ENCODE measurements at regions not wholly inside any gene's neighbourhood (a gene's known extent, or its start where the extent isn't known, plus 50 kb on each side); places are given as distances from the start of the nearest gene placed in this dataset.

GRCh38 chr2:60079562-60079961 lies 473.9 kb downstream of the BCL11A start:
- no peaks in the 10 kb centered on the region for H3K9me3 Mint-ChIP-seq (ENCODE audit: insufficient read depth)
- H3K27me3 Mint-ChIP-seq, result no peaks in the 10 kb centered on the region
- H3K27me3 ChIP-seq (replicated peaks in 1 of 4; ENCODE audit: control extremely low read depth in 1 of 4, control insufficient read depth in 3 of 4, insufficient read depth in 4 of 4, low read length in 3 of 4), result no peaks in the 10 kb centered on the region
- CTCF ChIA-PET, result interaction anchor here (0.6 kb wide), 1 partner anchor 38 kb away, joined by 3 read pairs; no protein-coding TSS in a partner anchor
- 95% methylated on average over 2 of the region's 2 CpGs for WGBS (ENCODE audit: insufficient coverage)
- no peak overlapping the region for H3K27ac ChIP-seq (ENCODE audit: low read length in 2 of 2)
- H3K27ac Mint-ChIP-seq, result no peak overlapping the region
- no peak overlapping the region for H3K4me3 ChIP-seq (ENCODE audit: control extremely low read depth in 1 of 5, extremely low read depth in 1 of 5, insufficient read depth in 1 of 5, low read depth in 2 of 5, low read length in 4 of 5)
- ATAC-seq (ENCODE audit: low read depth) (no peak), DNase-seq (no peak)
- peaks cover 3% of the 10 kb centered on the region for H3K4me1 Mint-ChIP-seq
- H3K36me3 ChIP-seq (replicated peaks in 1 of 2; ENCODE audit: control extremely low read depth in 1 of 2, control insufficient read depth in 1 of 2, extremely low read depth in 1 of 2, insufficient read depth in 2 of 2, low read length in 1 of 2), result no peaks in the 10 kb centered on the region
- no peak overlapping the region for H3K4me3 Mint-ChIP-seq
- no peaks in the 10 kb centered on the region for H4K20me1 ChIP-seq (ENCODE audit: control insufficient read depth, insufficient read depth, low read length, poor library complexity, severe bottlenecking)
- intact Hi-C loops (cut with micrococcal nuclease), result no loop called here
- no peaks in the 10 kb centered on the region for H3K79me2 ChIP-seq (ENCODE audit: control insufficient read depth, insufficient read depth, low read length)
- peaks cover 0 to 3% (median 0%) of the 10 kb centered on the region in 3 donors for H3K9me3 ChIP-seq (ENCODE audit: control extremely low read depth in 1 of 3, control insufficient read depth in 2 of 3, insufficient read depth in 1 of 3, low read length in 2 of 3)
- no peak overlapping the region for H2AFZ ChIP-seq (ENCODE audit: insufficient read depth, low read depth, low read length, poor library complexity, severe bottlenecking)
- TF ChIP-seq EZH2 (IDR thresholded peaks at IDR 0.05; ENCODE audit: borderline replicate concordance, insufficient read depth, low read depth, low read length, poor library complexity, severe bottlenecking) (no peak), CTCF (IDR thresholded peaks at IDR 0.05) (no peak)
- no peak overlapping the region for H3K9ac ChIP-seq (ENCODE audit: low read length)
- no peak overlapping the region for H3K4me2 ChIP-seq (replicated peaks; ENCODE audit: low read depth, low read length, poor library complexity, severe bottlenecking)
- H3K4me1 ChIP-seq (ENCODE audit: control insufficient read depth in 2 of 2, insufficient read depth in 2 of 2, low read length in 2 of 2), result no peaks in the 10 kb centered on the region
- POLR2A ChIA-PET, result no interaction called here

DNA sequence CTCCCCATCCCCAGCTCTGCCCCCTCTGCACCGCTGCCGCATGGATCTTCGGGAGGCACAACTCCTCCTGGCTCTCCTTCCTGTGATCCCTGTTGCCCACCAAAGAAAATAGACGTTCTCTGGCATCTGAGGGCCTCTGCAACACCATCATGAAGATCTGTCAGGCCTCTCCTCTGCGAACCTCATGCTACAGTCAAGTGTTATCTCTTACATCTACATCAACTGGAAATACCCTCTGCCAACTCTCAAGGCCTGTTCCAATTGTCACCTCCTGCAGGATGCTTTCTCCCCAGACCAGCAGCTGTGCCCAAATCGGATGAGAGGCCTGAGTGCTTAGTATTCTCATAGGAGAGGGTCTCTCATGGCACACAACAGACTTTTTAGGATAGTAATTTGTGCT lies 478.4 kb downstream of the BCL11A start:
- no peaks in the 10 kb centered on the region for H4K20me1 ChIP-seq (ENCODE audit: control insufficient read depth, insufficient read depth, low read length, poor library complexity, severe bottlenecking)
- no peaks in the 10 kb centered on the region for H3K79me2 ChIP-seq (ENCODE audit: control insufficient read depth, insufficient read depth, low read length)
- no peaks in the 10 kb centered on the region for H3K27me3 ChIP-seq (replicated peaks in 1 of 4; ENCODE audit: control extremely low read depth in 1 of 4, control insufficient read depth in 3 of 4, insufficient read depth in 4 of 4, low read length in 3 of 4)
- intact Hi-C loops (cut with micrococcal nuclease), result no loop called here
- no peak overlapping the region for H2AFZ ChIP-seq (ENCODE audit: insufficient read depth, low read depth, low read length, poor library complexity, severe bottlenecking)
- Mint-ChIP-seq H3K9me3 (ENCODE audit: insufficient read depth) (no peaks in the 10 kb centered on the region), H3K4me3 (no peak overlapping the region), H3K27me3 (no peaks in the 10 kb centered on the region), H3K27ac (no peak overlapping the region), H3K4me1 (no peaks in the 10 kb centered on the region)
- no peak overlapping the region for H3K4me2 ChIP-seq (replicated peaks; ENCODE audit: low read depth, low read length, poor library complexity, severe bottlenecking)
- no peak for TF ChIP-seq EZH2 (IDR thresholded peaks at IDR 0.05; ENCODE audit: borderline replicate concordance, insufficient read depth, low read depth, low read length, poor library complexity, severe bottlenecking)
- no peak for TF ChIP-seq CTCF (IDR thresholded peaks at IDR 0.05)
- DNase-seq, result no peak
- WGBS (ENCODE audit: insufficient coverage), result 96% methylated on average over 5 of the region's 6 CpGs
- POLR2A ChIA-PET, result no interaction called here
- CTCF ChIA-PET, result no interaction called here
- no peak overlapping the region for H3K4me3 ChIP-seq (ENCODE audit: control extremely low read depth in 1 of 5, extremely low read depth in 1 of 5, insufficient read depth in 1 of 5, low read depth in 2 of 5, low read length in 4 of 5)
- H3K9ac ChIP-seq (ENCODE audit: low read length), result no peak overlapping the region
- H3K9me3 ChIP-seq (ENCODE audit: control extremely low read depth in 1 of 3, control insufficient read depth in 2 of 3, insufficient read depth in 1 of 3, low read length in 2 of 3), result peaks cover 0 to 3% (median 0%) of the 10 kb centered on the region in 3 donors
- no peak for ATAC-seq (ENCODE audit: low read depth)
- no peaks in the 10 kb centered on the region for H3K4me1 ChIP-seq (ENCODE audit: control insufficient read depth in 2 of 2, insufficient read depth in 2 of 2, low read length in 2 of 2)
- no peak overlapping the region for H3K27ac ChIP-seq (ENCODE audit: low read length in 2 of 2)
- H3K36me3 ChIP-seq (replicated peaks in 1 of 2; ENCODE audit: control extremely low read depth in 1 of 2, control insufficient read depth in 1 of 2, extremely low read depth in 1 of 2, insufficient read depth in 2 of 2, low read length in 1 of 2), result no peaks in the 10 kb centered on the region
